Transverse colon (tissue), 4 donors: ENCODE measurements at regions not wholly inside any gene's neighbourhood (a gene's known extent, or its start where the extent isn't known, plus 50 kb on each side); places are given as distances from the start of the nearest gene placed in this dataset.

Experiments used
- DNase-seq: peaks from one replicate; pipeline ENCODE4 v3.0.0-alpha.2; 2019
- H3K27ac ChIP-seq, 4 donors: fragments of 200-600 bp; sonication (generic); 2 replicates each; pipeline ENCODE4 v1.5.1; 2016 to 2018; ENCODE audit warnings: inconsistent platforms in 4 of 4
- H3K27me3 ChIP-seq: fragments of 200-600 bp; sonication (generic); 2 replicates; pipeline ENCODE4 v1.5.1; 2017; ENCODE audit warnings: inconsistent platforms
- H3K36me3 ChIP-seq, 4 donors: fragments of 200-600 bp; sonication (generic); 2 replicates each; pipeline ENCODE4 v1.5.1; 2017 to 2019; ENCODE audit warnings: inconsistent platforms in 4 of 4
- H3K4me1 ChIP-seq, 4 donors: fragments of 200-600 bp; sonication (generic); 2 replicates each; pipeline ENCODE4 v1.5.1; 2017 to 2020; ENCODE audit warnings: inconsistent platforms in 4 of 4
- H3K4me3 ChIP-seq, 4 donors: fragments of 200-600 bp; sonication (generic); 1 replicate in 1 of 4; 2 replicates in 3 of 4; pipeline versions ENCODE4 v1.5.1 to v1.6.1; 2017 to 2019; ENCODE audit warnings: inconsistent platforms in 4 of 4
- H3K9me3 ChIP-seq, 2 donors: fragments of 200-600 bp; sonication (generic); 2 replicates each; pipeline ENCODE4 v1.5.1; 2017 to 2019; ENCODE audit warnings: inconsistent platforms in 2 of 2
- CTCF ChIP-seq, 5 experiments: fragments of 200-600 bp in 3 of 5; fragments of 450-650 bp in 2 of 5; sonication (generic) in 3 of 5; IDR thresholded peaks; 1 replicate in 2 of 5; 2 replicates in 3 of 5; pipeline ENCODE4 v1.5.1; 2016 to 2017; ENCODE audit warnings: antibody characterized with exemption in 5 of 5, inconsistent platforms in 3 of 5, mild to moderate bottlenecking in 2 of 5, moderate library complexity in 1 of 5
- EP300 ChIP-seq: sonication (generic); formaldehyde crosslinking; IDR thresholded peaks from one replicate; pipeline ENCODE4 v1.6.1; 2017; ENCODE audit warnings: antibody characterized with exemption, low read depth
- POLR2A ChIP-seq: fragments of 450-650 bp; IDR thresholded peaks from one replicate; pipeline ENCODE4 v1.6.1; 2016; ENCODE audit warnings: antibody characterized with exemption, mild to moderate bottlenecking, moderate library complexity
- POLR2AphosphoS5 ChIP-seq, 3 donors: sonication (generic); formaldehyde crosslinking; IDR thresholded peaks; one replicate each; pipeline ENCODE4 v1.6.1; 2016; ENCODE audit warnings: antibody characterized with exemption in 3 of 3
- WGBS, 2 donors: methylation state at CpG; one replicate each; pipeline ENCODE4 v1.1.5; 2018; ENCODE audit warnings: low coverage in 1 of 2; 5-methylcytosine and 5-hydroxymethylcytosine counted together
- in situ Hi-C, 4 donors: fragments of 200-750 bp; cut with MboI; loops; one replicate each; pipeline versions ENCODE4 v1.15.0 to v1.15.1; 2017; ENCODE audit warnings: low sequenced_read_pairs in 3 of 4, low pct_ligation_motif_present in 1 of 4, low pct_unique_long_range_greater_than_20kb in 1 of 4
- intact Hi-C: fragments of 100-400 bp; cut with DNase I; formaldehyde crosslinking; loops from one replicate; pipeline ENCODE4 v1.15.1; 2023; ENCODE audit warnings: low total_unique reads

GRCh38 chr11:69430566-69430965 is 50.9 kb upstream of the LINC01488 start:
- Histone ChIP-seq H3K4me1 (no peaks in the 10 kb centered on the region), H3K4me3 (no peak overlapping the region), H3K27me3 (no peaks in the 10 kb centered on the region), H3K36me3 (no peaks in the 10 kb centered on the region), H3K27ac (no peak overlapping the region), H3K9me3 (no peaks in the 10 kb centered on the region)
- 59% methylated on average over 5 of the region's 5 CpGs; no CpG with 5 or more reads in 1 of the 2 donors for WGBS, 2 donors
- no peak for DNase-seq
- TF ChIP-seq POLR2AphosphoS5 (IDR thresholded peaks at IDR 0.05) (no peak), CTCF (IDR thresholded peaks at IDR 0.05) (no peak), EP300 (no peak), POLR2A (no peak)
- in situ Hi-C loops (loop anchor here in 1 of 4 donors (25.0 kb wide), 1 partner anchor 207 kb away; the partner anchor contains the start of gene CCND1), intact Hi-C loops (no loop called here)

GRCh38 chr11:69431136-69431535 is 50.3 kb upstream of the LINC01488 start:
- 79 to 83% methylated on average over 2 to 5 of the region's 5 CpGs for WGBS, 2 donors
- no peak overlapping the region for H3K4me3 ChIP-seq
- no peaks in the 10 kb centered on the region for H3K27me3 ChIP-seq
- no peaks in the 10 kb centered on the region for H3K9me3 ChIP-seq
- intact Hi-C loops, result no loop called here
- TF ChIP-seq POLR2AphosphoS5 (IDR thresholded peaks at IDR 0.05) (no peak), POLR2A (no peak), CTCF (IDR thresholded peaks at IDR 0.05) (no peak), EP300 (no peak)
- no peak for DNase-seq
- no peaks in the 10 kb centered on the region for H3K36me3 ChIP-seq
- no peak overlapping the region for H3K27ac ChIP-seq
- in situ Hi-C loops, result loop anchor here in 1 of 4 donors (25.0 kb wide), 1 partner anchor 206 kb away; the partner anchor contains the start of gene CCND1
- H3K4me1 ChIP-seq, result no peaks in the 10 kb centered on the region
